ENCODE measurements at regions not wholly inside any gene's neighbourhood (a gene's known extent, or its start where the extent isn't known, plus 50 kb on each side); places are given as distances from the start of the nearest gene placed in this dataset.

GRCh38 chr11:134893810-134894685, 482.0 kb upstream of the B3GAT1 start:
- DNase-seq (ENCODE audit: low spot score) (no peak), ATAC-seq (no peak)
- intact Hi-C loops (cut with DNase I) = no loop called here

GRCh38 chr11:134890446-134890845, 478.4 kb upstream of the B3GAT1 start:
- no peak for DNase-seq (ENCODE audit: low spot score)
- no peak for ATAC-seq
- intact Hi-C loops (cut with DNase I) = no loop called here

DNA sequence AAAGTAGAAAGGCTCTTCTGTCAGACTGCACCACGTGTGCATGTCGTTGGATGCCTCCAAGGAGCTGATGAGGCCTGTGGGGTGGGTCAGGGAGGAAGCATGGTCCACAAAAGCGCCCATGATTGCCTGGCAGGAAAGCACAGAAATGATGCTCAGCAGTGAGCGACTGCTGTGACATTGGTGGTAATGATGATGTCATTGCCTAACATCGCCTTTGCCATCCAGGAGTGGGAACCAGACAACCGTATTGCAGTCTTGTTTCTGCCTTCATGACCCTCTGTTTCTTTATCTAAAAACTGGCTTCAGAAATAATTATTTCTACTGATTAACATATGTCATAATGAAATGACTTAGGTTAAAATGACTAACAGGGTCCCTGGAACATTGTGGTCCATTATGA, 477.8 kb upstream of the B3GAT1 start:
- ATAC-seq = no peak
- DNase-seq (ENCODE audit: low spot score) = no peak

DNA sequence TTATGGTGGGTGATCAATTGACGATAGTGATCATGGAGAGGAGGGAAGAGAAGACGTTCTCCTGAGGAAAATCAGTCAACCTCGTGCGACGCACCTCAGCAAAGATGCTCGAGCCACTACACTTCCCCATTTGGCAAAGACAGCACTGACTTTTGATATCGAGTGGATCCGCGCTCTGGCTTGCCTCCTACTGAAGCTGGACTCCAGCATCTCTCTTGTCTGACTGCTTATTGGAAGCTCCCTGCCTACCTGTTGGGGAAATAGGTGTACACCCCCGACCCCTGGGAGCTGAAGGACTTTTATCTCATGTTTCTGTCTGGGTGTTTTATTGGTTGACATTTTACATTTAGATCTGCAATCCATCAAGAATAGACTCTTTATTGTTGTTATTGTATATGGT, 476.8 kb upstream of the B3GAT1 start:
- DNase-seq (ENCODE audit: low spot score) = no peak
- intact Hi-C loops (cut with DNase I) = no loop called here

More for the DNA sequence above, 477.8 kb upstream of the B3GAT1 start:
- intact Hi-C loops (cut with DNase I) = no loop called here

GRCh38 chr11:134887896-134888295, 475.9 kb upstream of the B3GAT1 start:
- intact Hi-C loops (cut with DNase I) = no loop called here
- no peak for DNase-seq (ENCODE audit: low spot score)
- ATAC-seq = no peak

More for the DNA sequence above, 476.8 kb upstream of the B3GAT1 start:
- ATAC-seq = no peak

DNA sequence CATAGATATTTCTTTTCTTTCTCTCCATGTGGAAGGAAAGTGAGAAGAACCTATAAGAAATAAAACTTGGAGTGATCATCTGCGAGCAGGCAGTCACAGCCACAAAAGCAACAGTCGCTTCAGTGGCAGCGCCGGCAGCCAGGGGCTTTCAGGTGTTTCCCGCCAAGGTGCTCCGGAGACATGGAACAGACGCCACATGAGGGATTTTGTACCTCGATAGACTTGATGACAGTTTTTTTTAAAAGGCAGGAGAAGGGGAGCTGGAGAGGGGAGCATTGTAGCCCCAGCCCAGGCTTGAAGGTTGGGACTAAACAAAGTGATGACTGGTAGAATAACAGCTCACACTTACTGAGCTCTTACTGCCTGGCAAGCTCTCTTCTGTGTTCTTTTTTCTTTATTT, 471.4 kb upstream of the B3GAT1 start:
- DNase-seq (ENCODE audit: low spot score) (no peak), ATAC-seq (no peak)
- intact Hi-C loops (cut with DNase I) = no loop called here

DNA sequence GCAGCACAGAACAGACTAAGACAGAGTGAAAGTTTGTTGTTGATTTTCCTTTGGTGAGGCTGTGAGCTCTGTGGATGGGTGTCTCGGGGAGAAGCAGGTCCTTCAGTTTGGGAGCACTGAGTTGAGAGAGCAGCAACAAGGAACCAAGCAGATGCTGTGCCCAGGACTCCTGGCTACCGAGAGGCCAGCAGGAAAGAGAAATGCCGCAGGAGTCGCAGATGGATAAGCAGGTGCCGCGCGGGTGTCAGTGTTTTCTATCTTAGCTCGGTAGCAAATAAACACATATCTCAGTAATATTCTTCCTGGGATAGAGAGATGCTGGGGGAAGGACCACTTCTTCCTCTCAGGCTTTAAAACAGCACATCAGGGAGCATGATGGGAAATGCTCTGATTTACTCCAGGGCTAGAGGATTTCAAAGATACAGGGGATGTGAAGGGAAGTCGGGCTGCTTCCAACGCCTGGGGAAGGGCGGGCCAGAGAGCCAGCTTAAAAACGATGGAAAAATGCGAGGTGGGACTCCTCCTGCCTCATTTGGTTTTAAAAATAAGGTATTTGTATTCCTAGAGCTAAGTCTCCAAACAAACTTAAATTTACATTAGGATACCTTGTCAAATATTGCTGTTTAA, 470.7 kb upstream of the B3GAT1 start:
- intact Hi-C loops (cut with DNase I) = no loop called here
- ATAC-seq = no peak

DNA sequence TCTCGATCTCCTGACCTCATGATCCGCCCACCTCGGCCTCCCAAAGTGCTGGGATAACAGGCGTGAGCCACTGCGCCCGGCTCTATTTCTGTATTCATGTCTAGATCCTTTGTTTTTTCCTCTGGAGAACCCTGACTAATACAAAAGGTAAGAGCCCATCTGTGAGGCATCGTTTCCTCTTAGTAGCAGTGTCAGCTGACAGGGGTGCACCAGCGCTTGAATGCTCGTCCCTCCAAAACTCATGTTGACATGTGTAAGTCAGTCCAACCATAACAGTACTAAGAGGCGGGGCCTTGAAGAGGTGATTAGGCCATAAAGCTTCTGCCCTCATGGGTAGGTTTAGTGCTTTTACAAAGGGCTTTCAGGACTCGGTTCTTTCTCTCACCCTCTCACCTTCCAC, 470.1 kb upstream of the B3GAT1 start:
- ATAC-seq (no peak), DNase-seq (ENCODE audit: low spot score) (no peak)
- intact Hi-C loops (cut with DNase I) = no loop called here

More for the DNA sequence above, 470.7 kb upstream of the B3GAT1 start:
- no peak for DNase-seq (ENCODE audit: low spot score)

DNA sequence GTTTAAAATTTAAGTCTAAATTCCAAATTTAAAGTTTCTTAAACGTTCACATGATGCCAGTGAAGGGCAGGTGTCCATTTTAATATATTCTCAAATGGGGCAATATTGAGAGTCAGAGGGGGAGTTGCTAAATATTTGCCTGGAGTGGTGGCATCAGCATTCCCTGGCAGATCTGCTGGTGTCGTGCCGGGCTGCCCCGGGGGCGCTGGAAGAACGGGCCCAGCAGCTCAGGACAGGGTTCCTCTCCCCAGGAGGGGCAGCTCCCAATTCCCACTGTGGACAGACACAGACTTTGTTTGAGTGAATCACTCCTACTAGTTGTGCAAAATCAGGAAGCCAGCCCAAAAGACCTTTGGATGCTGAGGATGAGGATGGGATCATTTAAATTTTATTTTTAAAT, 468.7 kb upstream of the B3GAT1 start:
- DNase-seq (ENCODE audit: low spot score) = no peak
- intact Hi-C loops (cut with DNase I) = no loop called here
- ATAC-seq = no peak

- intact Hi-C loops (cut with DNase I) = no loop called here
- ATAC-seq (no peak), DNase-seq (ENCODE audit: low spot score) (no peak)
These were observed 467.9 kb upstream of the B3GAT1 start for GRCh38 chr11:134879931-134880330.

DNA sequence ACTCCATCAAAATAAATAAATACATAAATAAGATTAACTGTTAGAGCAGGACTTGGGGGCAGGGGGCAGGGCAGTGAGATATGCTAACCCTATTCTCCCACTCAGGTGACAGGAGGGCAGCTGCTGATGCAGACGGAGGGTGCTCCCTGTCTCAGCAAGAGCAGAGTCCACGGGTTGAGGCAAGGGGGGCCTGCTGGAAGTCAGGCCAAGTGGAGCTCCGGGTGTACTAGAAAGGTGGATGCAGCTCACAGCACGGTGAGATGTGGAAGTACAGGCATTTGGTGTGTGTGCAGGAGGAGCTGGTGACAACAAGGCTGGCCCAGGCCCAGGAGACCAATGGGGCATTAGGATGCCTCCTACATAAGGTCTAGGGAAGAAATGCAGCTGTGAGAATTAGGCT, 467.3 kb upstream of the B3GAT1 start:
- intact Hi-C loops (cut with DNase I) = no loop called here
- DNase-seq (ENCODE audit: low spot score) (no peak), ATAC-seq (no peak)

DNA sequence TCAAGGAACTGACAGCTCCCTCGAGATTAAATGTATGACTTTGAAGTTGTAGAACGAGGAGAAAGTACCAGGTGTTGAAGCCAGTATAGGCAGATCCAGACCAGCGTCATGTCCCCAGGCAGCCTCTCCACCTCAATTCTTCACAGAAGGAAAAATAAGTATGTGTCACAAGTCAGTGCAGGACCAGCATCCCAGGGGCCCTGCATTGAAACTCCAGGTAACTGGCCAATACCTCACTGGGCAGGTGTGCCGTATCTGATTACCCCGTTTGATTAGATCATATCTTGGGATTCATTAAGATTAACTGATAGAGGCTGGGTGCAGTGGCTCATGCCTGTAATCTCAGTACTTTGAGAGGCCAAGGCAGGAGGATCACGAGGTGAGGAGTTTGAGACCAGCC, 466.7 kb upstream of the B3GAT1 start:
- no peak for ATAC-seq
- intact Hi-C loops (cut with DNase I) = no loop called here
- no peak for DNase-seq (ENCODE audit: low spot score)

GRCh38 chr11:134876226-134876625, 464.2 kb upstream of the B3GAT1 start:
- DNase-seq (ENCODE audit: low spot score) (no peak), ATAC-seq (no peak)
- intact Hi-C loops (cut with DNase I) = no loop called here

- no peak for ATAC-seq
- intact Hi-C loops (cut with DNase I) = no loop called here
- DNase-seq (ENCODE audit: low spot score) = no peak
These were observed 455.1 kb upstream of the B3GAT1 start for GRCh38 chr11:134866981-134867675.

- ATAC-seq (no peak), DNase-seq (ENCODE audit: low spot score) (no peak)
These were observed 454.2 kb upstream of the B3GAT1 start for GRCh38 chr11:134866215-134866614.

DNA sequence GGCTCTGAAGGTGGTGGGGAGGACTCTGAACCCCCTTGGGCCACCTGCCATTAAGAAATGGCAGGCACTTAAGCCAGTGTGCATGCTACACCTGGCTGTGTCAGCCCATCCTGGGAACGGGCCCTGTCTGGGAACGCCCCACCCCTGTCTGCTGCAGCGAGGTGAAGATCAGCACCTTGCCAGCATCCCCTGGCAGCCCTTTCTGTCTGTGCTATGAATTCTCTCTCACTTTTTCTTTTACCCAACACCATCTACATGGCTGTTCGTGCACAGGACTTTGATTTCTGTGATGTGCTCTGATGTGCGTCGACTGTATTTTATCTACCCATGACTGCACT, 452.9 kb upstream of the B3GAT1 start:
- DNase-seq (ENCODE audit: low spot score) (no peak), ATAC-seq (no peak)
- intact Hi-C loops (cut with DNase I) = no loop called here

More at GRCh38 chr11:134866215-134866614, 454.2 kb upstream of the B3GAT1 start:
- intact Hi-C loops (cut with DNase I) = no loop called here

DNA sequence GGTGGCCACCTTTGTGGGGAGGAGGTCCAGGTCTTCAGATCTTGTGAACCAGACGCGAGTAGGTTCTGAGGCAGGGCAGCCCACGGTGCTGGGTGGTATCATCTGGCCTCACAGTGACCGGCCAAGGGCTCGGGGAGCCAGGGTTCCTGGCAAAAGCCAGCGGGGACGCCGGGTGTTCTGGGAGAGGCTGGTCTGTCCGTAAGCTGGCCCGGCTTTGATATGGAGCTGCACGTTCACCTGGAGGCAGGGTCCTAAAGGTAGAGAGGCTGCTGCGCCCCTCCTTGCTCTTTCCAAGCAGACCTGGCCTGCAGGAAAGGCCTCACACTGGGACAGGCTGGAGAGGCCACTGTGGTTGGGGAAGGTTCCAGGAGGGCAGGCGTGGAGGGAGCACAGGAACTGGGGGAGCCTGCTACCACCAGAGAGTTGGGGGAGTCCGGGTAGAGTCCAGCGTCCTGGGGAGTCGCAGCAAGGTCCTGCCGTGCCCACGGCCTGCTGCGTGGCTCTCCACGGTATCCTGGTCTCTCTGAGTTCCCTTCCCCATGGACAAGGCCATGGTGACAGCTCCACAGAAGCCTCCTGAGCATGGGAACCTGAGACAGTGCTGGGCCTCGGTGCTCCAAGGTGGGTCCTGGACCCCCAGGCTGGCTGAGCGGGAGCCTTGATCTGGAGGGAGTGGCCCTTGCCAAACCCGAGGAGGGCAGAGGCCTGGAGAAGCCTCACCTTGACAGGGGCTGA, 452.4 kb upstream of the B3GAT1 start:
- ATAC-seq = no peak
- intact Hi-C loops (cut with DNase I) = no loop called here
- no peak for DNase-seq (ENCODE audit: low spot score)

GRCh38 chr11:134863294-134863693, 451.3 kb upstream of the B3GAT1 start:
- intact Hi-C loops (cut with DNase I) = no loop called here
- peak; percentile 34 for ATAC-seq
- DNase-seq (ENCODE audit: low spot score) = no peak

GRCh38 chr11:134862587-134863195, 450.6 kb upstream of the B3GAT1 start:
- no peak for DNase-seq (ENCODE audit: low spot score)
- ATAC-seq = peak; percentile 40
- intact Hi-C loops (cut with DNase I) = no loop called here

Data from sciatic nerve (tissue), 2 donors.